ENCODE measurements at regions not wholly inside any gene's neighbourhood (a gene's known extent, or its start where the extent isn't known, plus 50 kb on each side); places are given as distances from the start of the nearest gene placed in this dataset.
A peak's percentile ranks its signal among the peaks of the same experiment; 100 is the strongest.
"Not testable (repeated sequence)": the region's sequence is repeated elsewhere in the genome, so short reads cannot be mapped to it uniquely, and the experiment has no call there.

DNA sequence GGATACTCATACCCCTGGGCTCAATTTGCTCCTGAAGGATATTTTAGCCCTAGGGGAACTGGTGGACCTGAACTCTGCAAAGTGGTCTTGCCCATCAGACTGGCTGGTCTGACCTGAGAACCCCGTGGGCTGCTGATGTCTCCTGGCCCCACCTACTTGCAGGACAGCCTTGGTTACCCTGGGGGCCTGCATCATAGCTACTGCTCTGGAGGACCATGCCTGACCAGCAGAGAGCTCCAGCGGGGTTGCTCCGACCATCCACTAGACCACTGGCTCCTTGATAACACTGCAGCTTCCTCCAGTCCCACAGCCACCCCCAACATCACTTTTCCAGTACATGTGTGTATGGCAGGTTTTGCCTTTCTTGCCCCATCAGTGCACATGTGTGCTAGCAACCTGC lies 331.6 kb upstream of the BRINP3 start:
- no peaks in the 10 kb centered on the region for H3K27me3 ChIP-seq
- intact Hi-C loops (cut with DNase I): no loop called here

DNA sequence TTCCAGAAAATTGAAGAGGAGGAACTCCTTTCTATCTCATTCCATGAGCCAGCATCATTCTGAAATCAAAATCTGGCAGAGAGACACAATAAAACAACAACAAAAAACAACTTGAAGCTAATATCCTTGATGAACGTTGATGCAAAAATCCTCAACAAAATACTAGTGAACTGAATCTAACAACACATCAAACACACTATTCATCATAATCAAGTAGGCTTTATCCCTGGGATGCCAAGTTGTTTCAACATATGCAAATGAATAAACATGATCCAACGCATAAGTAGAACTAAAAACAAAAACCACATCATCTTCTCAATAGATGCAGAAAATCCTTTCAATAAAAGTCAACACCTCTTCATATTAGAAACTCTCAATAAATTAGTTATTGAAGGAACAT lies 335.3 kb upstream of the BRINP3 start:
- no peak for DNase-seq
- no peaks in the 10 kb centered on the region for H3K9me3 ChIP-seq
- H3K27ac ChIP-seq: no peak overlapping the region
- H3K4me3 ChIP-seq: no peak overlapping the region
- H3K36me3 ChIP-seq: no peaks in the 10 kb centered on the region
- TF ChIP-seq EP300 (IDR thresholded peaks at IDR 0.05) (no peak), POLR2AphosphoS5 (IDR thresholded peaks at IDR 0.05) (no peak), POLR2A (IDR thresholded peaks at IDR 0.05) (no peak)
- TF ChIP-seq, protein P1, sequence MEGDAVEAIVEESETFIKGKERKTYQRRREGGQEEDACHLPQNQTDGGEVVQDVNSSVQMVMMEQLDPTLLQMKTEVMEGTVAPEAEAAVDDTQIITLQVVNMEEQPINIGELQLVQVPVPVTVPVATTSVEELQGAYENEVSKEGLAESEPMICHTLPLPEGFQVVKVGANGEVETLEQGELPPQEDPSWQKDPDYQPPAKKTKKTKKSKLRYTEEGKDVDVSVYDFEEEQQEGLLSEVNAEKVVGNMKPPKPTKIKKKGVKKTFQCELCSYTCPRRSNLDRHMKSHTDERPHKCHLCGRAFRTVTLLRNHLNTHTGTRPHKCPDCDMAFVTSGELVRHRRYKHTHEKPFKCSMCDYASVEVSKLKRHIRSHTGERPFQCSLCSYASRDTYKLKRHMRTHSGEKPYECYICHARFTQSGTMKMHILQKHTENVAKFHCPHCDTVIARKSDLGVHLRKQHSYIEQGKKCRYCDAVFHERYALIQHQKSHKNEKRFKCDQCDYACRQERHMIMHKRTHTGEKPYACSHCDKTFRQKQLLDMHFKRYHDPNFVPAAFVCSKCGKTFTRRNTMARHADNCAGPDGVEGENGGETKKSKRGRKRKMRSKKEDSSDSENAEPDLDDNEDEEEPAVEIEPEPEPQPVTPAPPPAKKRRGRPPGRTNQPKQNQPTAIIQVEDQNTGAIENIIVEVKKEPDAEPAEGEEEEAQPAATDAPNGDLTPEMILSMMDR (IDR thresholded peaks at IDR 0.05): no peak
- intact Hi-C loops (cut with DNase I): no loop called here
- no peaks in the 10 kb centered on the region for H3K4me1 ChIP-seq
- WGBS, 2 donors: 85 to 86% methylated on average over 2 of the region's 2 CpGs
- no peaks in the 10 kb centered on the region for H3K27me3 ChIP-seq

More for the DNA sequence above, 331.6 kb upstream of the BRINP3 start:
- no peaks in the 10 kb centered on the region for H3K4me1 ChIP-seq
- no peak overlapping the region for H3K27ac ChIP-seq
- H3K9me3 ChIP-seq: no peaks in the 10 kb centered on the region
- TF ChIP-seq POLR2A (IDR thresholded peaks at IDR 0.05) (no peak), EP300 (IDR thresholded peaks at IDR 0.05) (no peak)
- TF ChIP-seq, protein P1 (IDR thresholded peaks at IDR 0.05): no peak
- peak; percentile 24 for DNase-seq
- H3K4me3 ChIP-seq: no peak overlapping the region
- no peaks in the 10 kb centered on the region for H3K36me3 ChIP-seq
- WGBS, 2 donors: 82 to 85% methylated on average over 3 of the region's 3 CpGs

DNA sequence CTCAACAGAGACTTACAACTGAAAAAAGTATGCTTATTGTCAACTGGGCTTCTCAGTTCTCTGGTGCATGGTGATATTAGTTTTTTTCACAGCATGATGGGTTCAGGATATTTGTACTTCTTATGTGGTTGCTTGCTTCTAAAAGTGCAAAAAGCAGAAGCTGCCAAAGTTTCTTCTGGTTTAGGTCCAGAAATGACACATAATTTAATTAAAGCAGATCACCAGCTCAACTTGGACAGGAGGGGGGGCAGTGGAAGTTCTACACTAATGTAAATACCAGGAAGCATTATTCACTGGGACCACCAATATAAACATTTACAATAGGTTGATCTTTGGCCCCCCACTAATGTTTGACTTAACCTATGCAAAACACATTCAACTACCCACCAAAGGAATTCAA lies 354.8 kb upstream of the BRINP3 start:
- H3K4me3 ChIP-seq: no peak overlapping the region
- H3K4me1 ChIP-seq: no peaks in the 10 kb centered on the region
- TF ChIP-seq POLR2A (IDR thresholded peaks at IDR 0.05) (no peak), EP300 (IDR thresholded peaks at IDR 0.05) (no peak), POLR2AphosphoS5 (IDR thresholded peaks at IDR 0.05) (no peak)
- TF ChIP-seq, protein P1 (IDR thresholded peaks at IDR 0.05): no peak
- no peak for DNase-seq
- no peaks in the 10 kb centered on the region for H3K27me3 ChIP-seq
- intact Hi-C loops (cut with DNase I): no loop called here
- H3K27ac ChIP-seq: no peak overlapping the region
- H3K36me3 ChIP-seq: no peaks in the 10 kb centered on the region
- H3K9me3 ChIP-seq: no peaks in the 10 kb centered on the region

GRCh38 chr1:190835658-190836057 lies 358.0 kb upstream of the BRINP3 start:
- Histone ChIP-seq H3K27ac (no peak overlapping the region), H3K36me3 (no peaks in the 10 kb centered on the region), H3K4me1 (no peaks in the 10 kb centered on the region), H3K9me3 (no peaks in the 10 kb centered on the region), H3K27me3 (no peaks in the 10 kb centered on the region), H3K4me3 (no peak overlapping the region)
- TF ChIP-seq, protein P1 (IDR thresholded peaks at IDR 0.05): no peak
- TF ChIP-seq POLR2A (IDR thresholded peaks at IDR 0.05) (no peak), EP300 (IDR thresholded peaks at IDR 0.05) (no peak), POLR2AphosphoS5 (IDR thresholded peaks at IDR 0.05) (no peak)
- no peak for DNase-seq
- 87% methylated on average over 4 of the region's 4 CpGs for WGBS, 2 donors
- intact Hi-C loops (cut with DNase I): no loop called here

DNA sequence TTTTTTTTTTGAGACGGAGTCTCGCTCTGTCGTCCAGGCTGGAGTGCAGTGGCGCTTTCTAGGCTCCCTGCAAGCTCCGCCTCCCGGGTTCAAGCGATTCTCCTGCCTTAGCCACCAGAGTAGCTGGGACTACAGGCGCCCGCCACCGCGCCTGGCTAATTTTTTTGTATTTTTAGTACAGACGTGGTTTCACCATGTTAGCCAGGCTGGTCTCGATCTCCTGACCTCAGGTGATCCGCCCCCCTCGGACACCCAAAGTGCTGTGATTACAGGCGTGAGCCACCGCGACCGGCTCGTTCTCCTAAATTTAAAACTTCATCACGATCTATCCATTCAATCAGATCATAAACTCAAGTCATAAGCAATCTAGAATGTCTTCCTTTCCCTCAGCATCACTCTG lies 359.5 kb upstream of the BRINP3 start:
- H3K36me3 ChIP-seq; DNase-seq; H3K27me3 ChIP-seq; H3K9me3 ChIP-seq; H3K4me1 ChIP-seq; intact Hi-C loops (cut with DNase I); H3K4me3 ChIP-seq; H3K27ac ChIP-seq: not testable (repeated sequence)
- WGBS, 2 donors: 91 to 93% methylated on average over 21 of the region's 21 CpGs
